DND-41 (cell line): ENCODE measurements at regions not wholly inside any gene's neighbourhood (a gene's known extent, or its start where the extent isn't known, plus 50 kb on each side); places are given as distances from the start of the nearest gene placed in this dataset.

Experiments used
- ATAC-seq: fragments of 200-7000 bp; cut with Tn5 transposase; 3 replicates; pipeline ENCODE4 v1.9.1; 2021; ENCODE audit warnings: low read depth; ENCODE audit not compliant: insufficient read depth
- DNase-seq: peaks from one replicate; pipeline ENCODE4 v3.0.0-alpha.2; 2020
- H2AFZ ChIP-seq: 2 replicates; pipeline ENCODE4 v1.6.0; 2012; ENCODE audit warnings: low read depth, low read length
- H3K27ac ChIP-seq: 2 replicates; pipeline ENCODE4 v1.5.1; 2012; ENCODE audit warnings: low read length, inconsistent platforms
- H3K27me3 ChIP-seq: fragments of 200-600 bp; sonication (generic); 2 replicates; pipeline ENCODE4 v1.6.0; 2012; ENCODE audit warnings: low read length, mild to moderate bottlenecking, inconsistent platforms; ENCODE audit not compliant: insufficient read depth, poor library complexity
- H3K36me3 ChIP-seq: 2 replicates; pipeline ENCODE4 v1.5.1; 2012; ENCODE audit warnings: low read length, inconsistent platforms; ENCODE audit not compliant: insufficient read depth
- H3K4me1 ChIP-seq: 2 replicates; pipeline ENCODE4 v1.5.1; 2012; ENCODE audit warnings: mild to moderate bottlenecking, low read length; ENCODE audit not compliant: insufficient read depth
- H3K4me2 ChIP-seq: 2 replicates; pipeline ENCODE4 v1.6.0; 2012; ENCODE audit warnings: mild to moderate bottlenecking, moderate library complexity, low read length, inconsistent platforms; ENCODE audit not compliant: insufficient read depth
- H3K4me3 ChIP-seq, 2 experiments: fragments of 200-600 bp in 1 of 2; shearing (Covaris generic) in 1 of 2; 2 replicates each; pipeline ENCODE4 v1.5.1; 2012 to 2016; ENCODE audit warnings: inconsistent platforms in 2 of 2, low read length in 2 of 2, mild to moderate bottlenecking in 2 of 2, low read depth in 1 of 2, moderate library complexity in 1 of 2
- H3K79me2 ChIP-seq: 2 replicates; pipeline ENCODE4 v1.6.0; 2012; ENCODE audit warnings: low read length, inconsistent platforms; ENCODE audit not compliant: insufficient read depth
- H3K9ac ChIP-seq: 2 replicates; pipeline ENCODE4 v1.6.0; 2012; ENCODE audit warnings: low read depth, mild to moderate bottlenecking, inconsistent platforms, low read length, moderate library complexity
- H3K9me3 ChIP-seq: 2 replicates; pipeline ENCODE4 v1.5.1; 2012; ENCODE audit warnings: low read length, moderate library complexity, mild to moderate bottlenecking, inconsistent platforms; ENCODE audit not compliant: insufficient read depth, severe bottlenecking
- H4K20me1 ChIP-seq: 2 replicates; pipeline ENCODE4 v1.6.0; 2012; ENCODE audit warnings: low read length; ENCODE audit not compliant: insufficient read depth
- EZH2 ChIP-seq: IDR thresholded peaks from 3 replicates; pipeline ENCODE4 v1.6.1; 2012; ENCODE audit warnings: borderline replicate concordance, low read depth, mild to moderate bottlenecking, moderate library complexity, low read length, inconsistent platforms; ENCODE audit not compliant: severe bottlenecking
- TF ChIP-seq, protein P1 (sequence below): IDR thresholded peaks from 2 replicates; pipeline ENCODE4 v1.5.1; 2012; ENCODE audit warnings: borderline replicate concordance, low read length, moderate library complexity, mild to moderate bottlenecking; ENCODE audit not compliant: poor library complexity, severe bottlenecking; ENCODE audit errors: extremely low read depth

DNA sequence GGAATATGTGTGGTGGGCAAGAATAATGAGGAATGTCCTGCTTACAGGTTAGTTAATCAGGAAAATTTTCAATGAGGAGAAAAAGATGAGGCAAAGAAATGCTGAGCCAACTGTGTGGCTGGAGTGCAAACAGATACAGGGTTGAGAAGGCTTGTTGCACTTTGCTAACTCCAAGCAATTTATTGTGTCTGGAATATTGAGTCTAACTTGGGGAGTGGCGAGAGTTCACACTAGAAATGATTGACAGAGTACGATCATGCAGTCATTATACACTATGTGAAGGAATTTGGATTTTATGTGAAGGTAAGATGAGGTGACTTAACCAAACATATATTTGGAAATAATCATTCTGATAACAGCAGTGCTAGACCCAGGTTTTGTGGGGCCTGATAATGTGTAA is 185.0 kb upstream of the ELAC2 start:
- TF ChIP-seq, protein P1, sequence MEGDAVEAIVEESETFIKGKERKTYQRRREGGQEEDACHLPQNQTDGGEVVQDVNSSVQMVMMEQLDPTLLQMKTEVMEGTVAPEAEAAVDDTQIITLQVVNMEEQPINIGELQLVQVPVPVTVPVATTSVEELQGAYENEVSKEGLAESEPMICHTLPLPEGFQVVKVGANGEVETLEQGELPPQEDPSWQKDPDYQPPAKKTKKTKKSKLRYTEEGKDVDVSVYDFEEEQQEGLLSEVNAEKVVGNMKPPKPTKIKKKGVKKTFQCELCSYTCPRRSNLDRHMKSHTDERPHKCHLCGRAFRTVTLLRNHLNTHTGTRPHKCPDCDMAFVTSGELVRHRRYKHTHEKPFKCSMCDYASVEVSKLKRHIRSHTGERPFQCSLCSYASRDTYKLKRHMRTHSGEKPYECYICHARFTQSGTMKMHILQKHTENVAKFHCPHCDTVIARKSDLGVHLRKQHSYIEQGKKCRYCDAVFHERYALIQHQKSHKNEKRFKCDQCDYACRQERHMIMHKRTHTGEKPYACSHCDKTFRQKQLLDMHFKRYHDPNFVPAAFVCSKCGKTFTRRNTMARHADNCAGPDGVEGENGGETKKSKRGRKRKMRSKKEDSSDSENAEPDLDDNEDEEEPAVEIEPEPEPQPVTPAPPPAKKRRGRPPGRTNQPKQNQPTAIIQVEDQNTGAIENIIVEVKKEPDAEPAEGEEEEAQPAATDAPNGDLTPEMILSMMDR: no peak
- TF ChIP-seq EZH2: no peak
- Histone ChIP-seq H3K9ac (no peak overlapping the region), H3K79me2 (no peaks in the 10 kb centered on the region), H3K4me1 (no peaks in the 10 kb centered on the region), H3K4me2 (no peak overlapping the region), H3K9me3 (no peaks in the 10 kb centered on the region), H3K36me3 (no peaks in the 10 kb centered on the region), H2AFZ (no peak overlapping the region), H3K27ac (no peak overlapping the region), H3K4me3 (no peak overlapping the region), H4K20me1 (no peaks in the 10 kb centered on the region), H3K27me3 (no peaks in the 10 kb centered on the region)
- no peak for DNase-seq
- no peak for ATAC-seq

DNA sequence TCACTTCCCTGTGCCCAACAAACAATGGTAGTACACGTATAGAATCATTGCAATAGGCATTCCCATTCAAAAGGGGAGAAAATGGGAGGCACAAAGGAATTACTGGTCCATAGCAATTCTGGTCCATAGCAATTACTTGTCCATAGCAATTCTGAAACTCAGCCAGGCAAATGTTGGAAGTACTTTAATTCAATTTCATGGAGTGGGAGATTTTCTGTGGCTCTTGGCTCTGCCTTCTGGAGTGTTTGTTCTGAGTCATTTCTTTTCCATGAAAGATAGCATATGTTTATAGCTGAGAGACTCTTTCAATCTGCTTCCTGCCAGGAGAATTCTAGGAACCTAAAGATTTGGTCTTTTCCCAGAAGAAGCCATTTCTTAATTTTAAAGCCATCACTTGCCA is 182.8 kb upstream of the ELAC2 start:
- Histone ChIP-seq H3K4me2 (no peak overlapping the region), H3K36me3 (no peaks in the 10 kb centered on the region), H3K79me2 (no peaks in the 10 kb centered on the region), H3K27me3 (no peaks in the 10 kb centered on the region), H3K4me1 (no peaks in the 10 kb centered on the region), H3K9me3 (no peaks in the 10 kb centered on the region), H4K20me1 (no peaks in the 10 kb centered on the region), H3K9ac (no peak overlapping the region), H3K27ac (no peak overlapping the region), H2AFZ (no peak overlapping the region), H3K4me3 (no peak overlapping the region)
- ATAC-seq (no peak), DNase-seq (no peak)
- TF ChIP-seq EZH2: no peak
- TF ChIP-seq, protein P1: no peak

DNA sequence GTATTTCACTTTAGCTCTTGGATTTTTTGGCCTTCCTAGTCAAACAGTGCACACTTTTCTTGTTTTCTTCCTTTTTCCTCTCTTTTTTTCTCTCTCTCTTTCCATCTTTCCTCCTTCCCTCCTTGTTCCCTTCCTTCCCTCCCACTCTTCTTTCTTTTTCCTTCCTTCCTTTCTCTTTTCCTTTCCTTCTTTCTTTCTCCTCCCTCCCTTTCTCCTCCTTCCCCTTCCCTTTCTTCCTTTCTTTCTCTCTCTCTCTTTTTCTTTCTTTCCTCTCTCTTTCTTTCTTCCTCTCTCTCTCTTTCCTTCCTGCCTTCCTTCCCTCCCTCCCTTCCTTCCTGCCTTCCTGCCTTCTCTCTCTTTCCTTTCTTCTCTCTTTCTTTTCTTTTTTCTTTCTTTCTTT is 181.6 kb upstream of the ELAC2 start:
- Histone ChIP-seq H3K9ac (no peak overlapping the region), H3K27ac (no peak overlapping the region), H3K27me3 (no peaks in the 10 kb centered on the region), H3K4me1 (no peaks in the 10 kb centered on the region), H3K9me3 (no peaks in the 10 kb centered on the region), H3K4me3 (no peak overlapping the region), H4K20me1 (no peaks in the 10 kb centered on the region), H2AFZ (no peak overlapping the region), H3K36me3 (no peaks in the 10 kb centered on the region), H3K4me2 (no peak overlapping the region), H3K79me2 (no peaks in the 10 kb centered on the region)
- TF ChIP-seq EZH2: no peak
- TF ChIP-seq, protein P1: no peak
- no peak for ATAC-seq
- DNase-seq: no peak

DNA sequence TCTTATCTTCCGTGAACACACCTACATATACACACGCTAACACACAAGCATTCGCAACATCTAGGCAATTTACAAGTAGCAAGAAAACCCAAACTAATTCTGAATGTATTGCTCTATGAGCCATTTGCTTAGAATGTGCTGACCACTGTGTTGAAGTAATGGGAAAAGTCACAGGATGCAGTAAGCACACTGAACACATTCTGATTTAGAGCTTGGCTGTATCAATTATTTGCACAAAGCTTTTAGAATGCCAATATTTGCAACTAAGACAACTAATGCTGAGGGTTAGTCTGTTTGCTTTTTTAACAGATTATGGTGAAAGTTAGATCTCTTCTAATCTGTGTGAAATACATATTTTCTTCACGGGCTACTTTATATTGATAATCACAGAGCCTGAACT is 179.8 kb upstream of the ELAC2 start:
- Histone ChIP-seq H3K36me3 (no peaks in the 10 kb centered on the region), H3K9me3 (no peaks in the 10 kb centered on the region), H3K9ac (no peak overlapping the region), H3K27ac (no peak overlapping the region), H3K4me1 (no peaks in the 10 kb centered on the region), H3K4me2 (no peak overlapping the region), H3K79me2 (no peaks in the 10 kb centered on the region), H4K20me1 (no peaks in the 10 kb centered on the region), H3K27me3 (no peaks in the 10 kb centered on the region), H3K4me3 (no peak overlapping the region), H2AFZ (no peak overlapping the region)
- no peak for TF ChIP-seq EZH2
- TF ChIP-seq, protein P1: no peak
- no peak for DNase-seq
- no peak for ATAC-seq
